H9 (cell line): ENCODE measurements at regions not wholly inside any gene's neighbourhood (a gene's known extent, or its start where the extent isn't known, plus 50 kb on each side); places are given as distances from the start of the nearest gene placed in this dataset.

ENCODE experiments used
- DNase-seq: peaks from one replicate; pipeline ENCODE4 v3.0.0-alpha.2; 2017
- H2AFZ ChIP-seq: one replicate; pipeline ENCODE4 v1.6.1; 2013; ENCODE audit warnings: mild to moderate bottlenecking, low read length, control low read depth, moderate library complexity
- H2AK5ac ChIP-seq: 2 replicates; pipeline ENCODE4 v1.6.1; 2013; ENCODE audit warnings: low read length, control low read depth, mixed read lengths; ENCODE audit not compliant: insufficient read length
- H2BK120ac ChIP-seq: one replicate; pipeline ENCODE4 v1.6.1; 2013; ENCODE audit warnings: low read depth, mild to moderate bottlenecking, low read length, control low read depth, inconsistent platforms; ENCODE audit not compliant: poor library complexity, severe bottlenecking
- H2BK12ac ChIP-seq: 2 replicates; pipeline ENCODE4 v1.6.1; 2013; ENCODE audit warnings: low read length, control low read depth, mixed read lengths, low read depth; ENCODE audit not compliant: insufficient read length
- H2BK15ac ChIP-seq: 2 replicates; pipeline ENCODE4 v1.6.1; 2013; ENCODE audit warnings: low read depth, low read length, control low read depth
- H2BK20ac ChIP-seq: one replicate; pipeline ENCODE4 v1.6.1; 2013; ENCODE audit warnings: low read depth, mild to moderate bottlenecking, low read length, control low read depth, inconsistent platforms; ENCODE audit not compliant: poor library complexity, severe bottlenecking
- H2BK5ac ChIP-seq: 2 replicates; pipeline ENCODE4 v1.6.1; 2013; ENCODE audit warnings: low read length, control low read depth, mixed read lengths; ENCODE audit not compliant: insufficient read length
- H3K14ac ChIP-seq: 2 replicates; pipeline ENCODE4 v1.6.1; 2013; ENCODE audit warnings: low read length, control low read depth; ENCODE audit not compliant: insufficient read depth
- H3K18ac ChIP-seq: 2 replicates; pipeline ENCODE4 v1.6.1; 2013; ENCODE audit warnings: low read depth, mild to moderate bottlenecking, mixed read lengths, low read length, control low read depth; ENCODE audit not compliant: insufficient read length
- H3K23ac ChIP-seq: 2 replicates; pipeline ENCODE4 v1.6.1; 2013; ENCODE audit warnings: low read length, control low read depth, mixed read lengths, low read depth; ENCODE audit not compliant: insufficient read length
- H3K23me2 ChIP-seq: 2 replicates; pipeline ENCODE4 v1.6.1; 2013; ENCODE audit warnings: low read depth, mild to moderate bottlenecking, mixed read lengths, low read length, control low read depth; ENCODE audit not compliant: insufficient read length, poor library complexity, severe bottlenecking
- H3K27ac ChIP-seq: 2 replicates; pipeline ENCODE4 v1.5.1; 2013; ENCODE audit warnings: low read length, control low read depth, mixed read lengths, low read depth; ENCODE audit not compliant: insufficient read length
- H3K27me3 ChIP-seq: 2 replicates; pipeline ENCODE4 v1.6.1; 2013; ENCODE audit warnings: low read length, control low read depth, inconsistent platforms; ENCODE audit not compliant: insufficient read depth
- H3K4ac ChIP-seq: 2 replicates; pipeline ENCODE4 v1.6.1; 2013; ENCODE audit warnings: low read depth, mild to moderate bottlenecking, control low read depth, inconsistent platforms, low read length, moderate library complexity
- H3K4me1 ChIP-seq: 2 replicates; pipeline ENCODE4 v1.6.1; 2013; ENCODE audit warnings: low read length, control low read depth, inconsistent platforms; ENCODE audit not compliant: insufficient read depth
- H3K4me2 ChIP-seq: 2 replicates; pipeline ENCODE4 v1.6.1; 2013; ENCODE audit warnings: low read length, control low read depth, mixed read lengths; ENCODE audit not compliant: insufficient read length, insufficient read depth
- H3K56ac ChIP-seq: 2 replicates; pipeline ENCODE4 v1.6.1; 2013; ENCODE audit warnings: low read depth, mild to moderate bottlenecking, mixed read lengths, low read length, control low read depth; ENCODE audit not compliant: insufficient read length
- H3K79me1 ChIP-seq: 2 replicates; pipeline ENCODE4 v1.6.1; 2013; ENCODE audit warnings: low read depth, mild to moderate bottlenecking, moderate library complexity, low read length, control low read depth, inconsistent platforms; ENCODE audit not compliant: insufficient read depth, poor library complexity, severe bottlenecking
- H3K79me2 ChIP-seq: 2 replicates; pipeline ENCODE4 v1.6.1; 2013; ENCODE audit warnings: low read length, control low read depth, inconsistent platforms; ENCODE audit not compliant: insufficient read depth
- H3K9ac ChIP-seq: 2 replicates; pipeline ENCODE4 v1.6.1; 2013; ENCODE audit warnings: low read length, control low read depth, mixed read lengths; ENCODE audit not compliant: insufficient read length; ENCODE audit errors: extremely low read depth
- H3K9me3 ChIP-seq: one replicate; pipeline ENCODE4 v1.6.1; 2013; ENCODE audit warnings: low read depth, low read length, inconsistent platforms; ENCODE audit not compliant: control insufficient read depth
- H3T11ph ChIP-seq: one replicate; pipeline ENCODE4 v1.6.1; 2013; ENCODE audit warnings: mild to moderate bottlenecking, low read length, control low read depth, inconsistent platforms
- H4K20me1 ChIP-seq: one replicate; pipeline ENCODE4 v1.6.1; 2013; ENCODE audit not compliant: control insufficient read depth, insufficient read length, insufficient read depth
- H4K5ac ChIP-seq: 2 replicates; pipeline ENCODE4 v1.6.1; 2013; ENCODE audit warnings: low read depth, mild to moderate bottlenecking, mixed read lengths, low read length, control low read depth; ENCODE audit not compliant: insufficient read length
- H4K8ac ChIP-seq: replicated peaks from 2 replicates; pipeline ENCODE4 v1.6.1; 2013; ENCODE audit warnings: low read length, control low read depth, mixed read lengths, low read depth; ENCODE audit not compliant: insufficient read length
- H4K91ac ChIP-seq: 2 replicates; pipeline ENCODE4 v1.6.1; 2013; ENCODE audit warnings: low read depth, mild to moderate bottlenecking, moderate library complexity, mixed read lengths, low read length, control low read depth; ENCODE audit not compliant: insufficient read length
- H3K27ac Mint-ChIP-seq, 3 experiments: 2 replicates in 2 of 3; 3 replicates in 1 of 3; pipeline ENCODE4 v1.8.0; 2020 to 2021; ENCODE audit warnings: mixed read lengths in 3 of 3, mild to moderate bottlenecking in 1 of 3, moderate library complexity in 1 of 3
- H3K27me3 Mint-ChIP-seq: 2 replicates; pipeline ENCODE4 v1.8.0; 2021; ENCODE audit warnings: low read depth, mild to moderate bottlenecking, moderate library complexity, mixed read lengths
- H3K36me3 Mint-ChIP-seq, 3 experiments: 2 replicates in 2 of 3; 3 replicates in 1 of 3; pipeline ENCODE4 v1.8.0; 2020 to 2021; ENCODE audit warnings: low read depth in 3 of 3, mixed read lengths in 3 of 3; ENCODE audit not compliant: insufficient read depth in 1 of 3
- H3K4me1 Mint-ChIP-seq, 2 experiments: 2 replicates each; pipeline ENCODE4 v1.8.0; 2020; ENCODE audit warnings: mixed read lengths in 2 of 2
- H3K4me3 Mint-ChIP-seq, 2 experiments: 2 replicates in 1 of 2; 3 replicates in 1 of 2; pipeline ENCODE4 v1.8.0; 2020 to 2021; ENCODE audit warnings: mild to moderate bottlenecking in 2 of 2, mixed read lengths in 2 of 2, moderate library complexity in 1 of 2
- H3K9me3 Mint-ChIP-seq, 2 experiments: 2 replicates in 1 of 2; 3 replicates in 1 of 2; pipeline ENCODE4 v1.8.0; 2020; ENCODE audit warnings: mild to moderate bottlenecking in 2 of 2, mixed read lengths in 2 of 2, moderate library complexity in 1 of 2
- WGBS: extraction: QIAGEN DNeasy Blood & Tissue Kit; methylation state at CpG from one replicate; pipeline ENCODE4 v1.1.7; 2013; ENCODE audit warnings: missing lambda C conversion rate, low lambda C conversion rate, mixed read lengths; ENCODE audit not compliant: insufficient read length; ENCODE audit errors: extremely low coverage; 5-methylcytosine and 5-hydroxymethylcytosine counted together
- TF ChIP-seq, protein P1 (sequence below): fragments of 200-600 bp; sonication (generic); conservative IDR thresholded peaks from 3 replicates; pipeline ENCODE4 v1.8.0; 2021; ENCODE audit warnings: antibody characterized with exemption, mild to moderate bottlenecking

DNA sequence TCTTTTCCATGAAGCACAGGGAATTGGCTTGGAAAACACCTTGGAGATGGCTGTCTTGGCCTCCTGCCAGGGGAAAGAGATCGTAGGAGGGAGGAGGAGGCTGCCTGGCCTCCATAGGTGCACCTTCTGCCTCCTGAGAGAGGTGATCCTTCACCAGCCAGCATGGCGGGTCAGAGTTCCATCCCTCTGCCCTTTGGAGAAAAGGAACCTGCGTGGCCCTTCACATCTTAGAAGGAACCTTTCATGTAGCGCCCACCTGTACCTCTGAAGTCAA, 58.2 kb upstream of the DRD2 start:
- TF ChIP-seq, protein P1, sequence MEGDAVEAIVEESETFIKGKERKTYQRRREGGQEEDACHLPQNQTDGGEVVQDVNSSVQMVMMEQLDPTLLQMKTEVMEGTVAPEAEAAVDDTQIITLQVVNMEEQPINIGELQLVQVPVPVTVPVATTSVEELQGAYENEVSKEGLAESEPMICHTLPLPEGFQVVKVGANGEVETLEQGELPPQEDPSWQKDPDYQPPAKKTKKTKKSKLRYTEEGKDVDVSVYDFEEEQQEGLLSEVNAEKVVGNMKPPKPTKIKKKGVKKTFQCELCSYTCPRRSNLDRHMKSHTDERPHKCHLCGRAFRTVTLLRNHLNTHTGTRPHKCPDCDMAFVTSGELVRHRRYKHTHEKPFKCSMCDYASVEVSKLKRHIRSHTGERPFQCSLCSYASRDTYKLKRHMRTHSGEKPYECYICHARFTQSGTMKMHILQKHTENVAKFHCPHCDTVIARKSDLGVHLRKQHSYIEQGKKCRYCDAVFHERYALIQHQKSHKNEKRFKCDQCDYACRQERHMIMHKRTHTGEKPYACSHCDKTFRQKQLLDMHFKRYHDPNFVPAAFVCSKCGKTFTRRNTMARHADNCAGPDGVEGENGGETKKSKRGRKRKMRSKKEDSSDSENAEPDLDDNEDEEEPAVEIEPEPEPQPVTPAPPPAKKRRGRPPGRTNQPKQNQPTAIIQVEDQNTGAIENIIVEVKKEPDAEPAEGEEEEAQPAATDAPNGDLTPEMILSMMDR, result no peak
- no peaks in the 10 kb centered on the region for H3K9me3 ChIP-seq
- WGBS, result no CpG with 5 or more reads among the region's 4 CpGs
- peaks cover 45% of the 10 kb centered on the region for H3K27me3 Mint-ChIP-seq
- no peak overlapping the region for H4K8ac ChIP-seq
- H3K27ac Mint-ChIP-seq, result no peak overlapping the region
- no peak overlapping the region for H3K18ac ChIP-seq
- H4K91ac ChIP-seq, result no peak overlapping the region
- H3K14ac ChIP-seq, result no peak overlapping the region
- H2BK5ac ChIP-seq, result no peak overlapping the region
- no peak overlapping the region for H2BK12ac ChIP-seq
- H3K79me2 ChIP-seq, result no peaks in the 10 kb centered on the region
- no peak overlapping the region for H3K4me2 ChIP-seq
- H4K20me1 ChIP-seq, result no peaks in the 10 kb centered on the region
- H3K79me1 ChIP-seq, result no peaks in the 10 kb centered on the region
- H3K27ac ChIP-seq, result no peak overlapping the region
- H2BK15ac ChIP-seq, result no peak overlapping the region
- no peaks in the 10 kb centered on the region for H3K27me3 ChIP-seq
- no peak overlapping the region for H2AFZ ChIP-seq
- no peak overlapping the region for H2BK120ac ChIP-seq
- peaks cover 13 to 14% of the 10 kb centered on the region in 2 experiments for H3K4me1 Mint-ChIP-seq
- no peak overlapping the region for H4K5ac ChIP-seq
- H3K23ac ChIP-seq, result no peak overlapping the region
- H3K36me3 Mint-ChIP-seq, result no peaks in the 10 kb centered on the region
- no peak overlapping the region for H2BK20ac ChIP-seq
- no peaks in the 10 kb centered on the region for H3K23me2 ChIP-seq
- no peak overlapping the region for H3K56ac ChIP-seq
- H3K4me3 Mint-ChIP-seq, result no peak overlapping the region
- H3K9ac ChIP-seq, result no peak overlapping the region
- no peaks in the 10 kb centered on the region for H3K9me3 Mint-ChIP-seq
- DNase-seq, result no peak
- H2AK5ac ChIP-seq, result no peak overlapping the region
- H3K4me1 ChIP-seq, result peaks cover 2% of the 10 kb centered on the region; the same call in 1 of the 2 replicates
- no peak overlapping the region for H3T11ph ChIP-seq
- no peak overlapping the region for H3K4ac ChIP-seq
